Naive B cell (primary cell): ENCODE measurements at regions not wholly inside any gene's neighbourhood (a gene's known extent, or its start where the extent isn't known, plus 50 kb on each side); places are given as distances from the start of the nearest gene placed in this dataset.

Experiments
- ATAC-seq, 2 donors: fragments of 150-1000 bp; cut with Tn5 transposase; 2 replicates each; pipeline ENCODE4 v1.10.0; 2021; ENCODE audit warnings: low read depth in 2 of 2, mild to moderate bottlenecking in 2 of 2, moderate library complexity in 2 of 2
- DNase-seq: peaks from one replicate; pipeline ENCODE4 v3.0.0; 2022
- H3K27ac Mint-ChIP-seq, 6 donors: one replicate each; pipeline ENCODE4 v1.8.0; 2020 to 2022; ENCODE audit warnings: mild to moderate bottlenecking in 6 of 6, mixed read lengths in 6 of 6, moderate library complexity in 5 of 6, inconsistent platforms in 2 of 6
- H3K27me3 Mint-ChIP-seq, 3 donors: one replicate each; pipeline ENCODE4 v1.8.0; 2021 to 2022; ENCODE audit warnings: mixed read lengths in 3 of 3, mild to moderate bottlenecking in 1 of 3
- H3K36me3 Mint-ChIP-seq, 2 donors: one replicate each; pipeline ENCODE4 v1.8.0; 2020 to 2022; ENCODE audit warnings: mixed read lengths in 2 of 2, inconsistent platforms in 1 of 2, mild to moderate bottlenecking in 1 of 2
- H3K4me1 Mint-ChIP-seq, 3 donors: one replicate each; pipeline ENCODE4 v1.8.0; 2020 to 2022; ENCODE audit warnings: mixed read lengths in 3 of 3, inconsistent platforms in 1 of 3, mild to moderate bottlenecking in 1 of 3, moderate library complexity in 1 of 3
- H3K4me3 Mint-ChIP-seq, 8 donors: one replicate each; pipeline ENCODE4 v1.8.0; 2020 to 2022; ENCODE audit warnings: mild to moderate bottlenecking in 8 of 8, mixed read lengths in 8 of 8, moderate library complexity in 8 of 8, inconsistent platforms in 2 of 8
- H3K9me3 Mint-ChIP-seq, 7 donors: one replicate each; pipeline ENCODE4 v1.8.0; 2020 to 2022; ENCODE audit warnings: mixed read lengths in 7 of 7, mild to moderate bottlenecking in 5 of 7, inconsistent platforms in 2 of 7, moderate library complexity in 1 of 7

GRCh38 chr2:5040571-5040970 lies 651.6 kb upstream of the SOX11 start:
- DNase-seq (no peak), ATAC-seq (no peak)
- H3K36me3 Mint-ChIP-seq: no peaks in the 10 kb centered on the region
- no peaks in the 10 kb centered on the region for H3K27me3 Mint-ChIP-seq
- H3K4me3 Mint-ChIP-seq: no peak overlapping the region
- peaks cover 0 to 8% (median 4%) of the 10 kb centered on the region in 7 donors for H3K9me3 Mint-ChIP-seq
- H3K4me1 Mint-ChIP-seq: no peaks in the 10 kb centered on the region
- no peak overlapping the region for H3K27ac Mint-ChIP-seq

- Mint-ChIP-seq H3K27ac (no peak overlapping the region), H3K4me3 (no peak overlapping the region), H3K4me1 (no peaks in the 10 kb centered on the region), H3K27me3 (no peaks in the 10 kb centered on the region), H3K9me3 (peaks cover 0 to 8% (median 6%) of the 10 kb centered on the region in 7 donors), H3K36me3 (no peaks in the 10 kb centered on the region)
- DNase-seq (no peak), ATAC-seq (no peak)
Measured at GRCh38 chr2:5041501-5041900, 650.7 kb upstream of the SOX11 start.

- Mint-ChIP-seq H3K27ac (no peak overlapping the region), H3K4me3 (no peak overlapping the region), H3K4me1 (no peaks in the 10 kb centered on the region), H3K36me3 (no peaks in the 10 kb centered on the region), H3K9me3 (peaks cover 0 to 9% (median 8%) of the 10 kb centered on the region in 7 donors), H3K27me3 (no peaks in the 10 kb centered on the region)
- ATAC-seq (no peak), DNase-seq (no peak)
Measured at GRCh38 chr2:5042666-5043440, 649.3 kb upstream of the SOX11 start.

GRCh38 chr2:5051300-5051699 lies 640.9 kb upstream of the SOX11 start:
- no peak for DNase-seq
- H3K36me3 Mint-ChIP-seq: no peaks in the 10 kb centered on the region
- H3K27me3 Mint-ChIP-seq: no peaks in the 10 kb centered on the region
- no peak for ATAC-seq
- peaks cover 0 to 9% (median 4%) of the 10 kb centered on the region in 7 donors for H3K9me3 Mint-ChIP-seq
- no peak overlapping the region for H3K27ac Mint-ChIP-seq
- H3K4me3 Mint-ChIP-seq: no peak overlapping the region
- no peaks in the 10 kb centered on the region for H3K4me1 Mint-ChIP-seq

GRCh38 chr2:5052905-5053304 lies 639.3 kb upstream of the SOX11 start:
- Mint-ChIP-seq H3K27me3 (no peaks in the 10 kb centered on the region), H3K4me3 (no peak overlapping the region), H3K9me3 (peaks cover 0 to 9% (median 3%) of the 10 kb centered on the region in 7 donors), H3K36me3 (no peaks in the 10 kb centered on the region), H3K4me1 (no peaks in the 10 kb centered on the region), H3K27ac (no peak overlapping the region)
- ATAC-seq (no peak), DNase-seq (no peak)

- H3K27me3 Mint-ChIP-seq: no peaks in the 10 kb centered on the region
- ATAC-seq: no peak
- H3K36me3 Mint-ChIP-seq: no peaks in the 10 kb centered on the region
- peaks cover 0 to 8% (median 0%) of the 10 kb centered on the region in 7 donors for H3K9me3 Mint-ChIP-seq
- no peak overlapping the region for H3K4me3 Mint-ChIP-seq
- H3K4me1 Mint-ChIP-seq: no peaks in the 10 kb centered on the region
- no peak overlapping the region for H3K27ac Mint-ChIP-seq
- DNase-seq: no peak
Measured at GRCh38 chr2:5057891-5058351, 634.3 kb upstream of the SOX11 start.

- Mint-ChIP-seq H3K27me3 (no peaks in the 10 kb centered on the region), H3K36me3 (no peaks in the 10 kb centered on the region), H3K27ac (no peak overlapping the region), H3K4me1 (no peaks in the 10 kb centered on the region), H3K4me3 (no peak overlapping the region), H3K9me3 (peaks cover 0 to 18% (median 0%) of the 10 kb centered on the region in 7 donors)
- no peak for ATAC-seq
- no peak for DNase-seq
Measured at GRCh38 chr2:5060956-5061355, 631.2 kb upstream of the SOX11 start.

- Mint-ChIP-seq H3K27me3 (no peaks in the 10 kb centered on the region), H3K27ac (no peak overlapping the region), H3K4me1 (no peaks in the 10 kb centered on the region), H3K9me3 (peaks cover 0 to 12% (median 2%) of the 10 kb centered on the region in 7 donors), H3K4me3 (no peak overlapping the region), H3K36me3 (no peaks in the 10 kb centered on the region)
- DNase-seq (no peak), ATAC-seq (no peak)
Measured at GRCh38 chr2:5064687-5065086, 627.5 kb upstream of the SOX11 start.

- H3K4me1 Mint-ChIP-seq: no peaks in the 10 kb centered on the region
- no peak overlapping the region for H3K27ac Mint-ChIP-seq
- ATAC-seq (no peak), DNase-seq (no peak)
- no peak overlapping the region for H3K4me3 Mint-ChIP-seq
- H3K9me3 Mint-ChIP-seq: peaks cover 0 to 12% (median 2%) of the 10 kb centered on the region in 7 donors
- H3K36me3 Mint-ChIP-seq: no peaks in the 10 kb centered on the region
- H3K27me3 Mint-ChIP-seq: no peaks in the 10 kb centered on the region
Measured at GRCh38 chr2:5067816-5068215, 624.4 kb upstream of the SOX11 start.

- H3K27me3 Mint-ChIP-seq: no peaks in the 10 kb centered on the region
Measured at GRCh38 chr2:5070257-5070656, 621.9 kb upstream of the SOX11 start.

GRCh38 chr2:5074733-5075132 lies 617.5 kb upstream of the SOX11 start:
- H3K27ac Mint-ChIP-seq: no peak overlapping the region
- peaks cover 3 to 13% (median 8%) of the 10 kb centered on the region in 7 donors for H3K9me3 Mint-ChIP-seq
- no peak overlapping the region for H3K4me3 Mint-ChIP-seq
- H3K36me3 Mint-ChIP-seq: no peaks in the 10 kb centered on the region
- no peak for DNase-seq
- H3K27me3 Mint-ChIP-seq: no peaks in the 10 kb centered on the region
- ATAC-seq: no peak
- H3K4me1 Mint-ChIP-seq: no peaks in the 10 kb centered on the region

More at GRCh38 chr2:5070257-5070656, 621.9 kb upstream of the SOX11 start:
- no peak for ATAC-seq
- Mint-ChIP-seq H3K4me1 (no peaks in the 10 kb centered on the region), H3K27ac (no peak overlapping the region), H3K36me3 (no peaks in the 10 kb centered on the region), H3K4me3 (no peak overlapping the region), H3K9me3 (peaks cover 0 to 14% (median 4%) of the 10 kb centered on the region in 7 donors)
- no peak for DNase-seq

GRCh38 chr2:5076599-5076998 lies 615.6 kb upstream of the SOX11 start:
- Mint-ChIP-seq H3K27me3 (no peaks in the 10 kb centered on the region), H3K4me1 (no peaks in the 10 kb centered on the region), H3K4me3 (no peak overlapping the region), H3K36me3 (no peaks in the 10 kb centered on the region), H3K9me3 (peaks cover 3 to 13% (median 9%) of the 10 kb centered on the region in 7 donors), H3K27ac (no peak overlapping the region)
- ATAC-seq (no peak), DNase-seq (no peak)

GRCh38 chr2:5077479-5078089 lies 614.6 kb upstream of the SOX11 start:
- Mint-ChIP-seq H3K9me3 (peaks cover 3 to 13% (median 5%) of the 10 kb centered on the region in 7 donors), H3K27me3 (no peaks in the 10 kb centered on the region), H3K27ac (no peak overlapping the region), H3K4me1 (no peaks in the 10 kb centered on the region), H3K4me3 (no peak overlapping the region), H3K36me3 (no peaks in the 10 kb centered on the region)
- ATAC-seq (no peak), DNase-seq (no peak)

- Mint-ChIP-seq H3K4me1 (no peaks in the 10 kb centered on the region), H3K36me3 (no peaks in the 10 kb centered on the region)
Measured at GRCh38 chr2:5083402-5083801, 608.8 kb upstream of the SOX11 start.

More at GRCh38 chr2:5083402-5083801, 608.8 kb upstream of the SOX11 start:
- no peak for DNase-seq
- Mint-ChIP-seq H3K9me3 (peaks cover 0 to 14% (median 5%) of the 10 kb centered on the region in 7 donors), H3K4me3 (no peak overlapping the region), H3K27me3 (no peaks in the 10 kb centered on the region), H3K27ac (no peak overlapping the region)
- ATAC-seq: no peak
